H54 (cell line): ENCODE measurements at regions not wholly inside any gene's neighbourhood (a gene's known extent, or its start where the extent isn't known, plus 50 kb on each side); places are given as distances from the start of the nearest gene placed in this dataset.
"Not testable (repeated sequence)": the region's sequence is repeated elsewhere in the genome, so short reads cannot be mapped to it uniquely, and the experiment has no call there.

ENCODE experiments used
- DNase-seq: peaks from one replicate; pipeline ENCODE4 v3.0.0; 2011; ENCODE audit warnings: low spot score, mixed read lengths; ENCODE audit not compliant: insufficient read length
- FAIRE-seq: peaks from 3 replicates; lab custom pipeline; 2011; peaks lifted over from hg19 to GRCh38; lab: Jason Lieb, UNC
- POLR2A ChIP-seq: IDR thresholded peaks from 2 replicates; pipeline ENCODE4 v1.6.1; 2011; ENCODE audit warnings: low read depth, mild to moderate bottlenecking, low read length

- DNase-seq, result no peak
- no peak for FAIRE-seq
- TF ChIP-seq POLR2A, result no peak
Measured at GRCh38 chr2:192515937-192516336, 321.2 kb upstream of the TMEFF2 start.

GRCh38 chr2:192513575-192513974, 318.8 kb upstream of the TMEFF2 start:
- TF ChIP-seq POLR2A, result no peak
- no peak for DNase-seq
- FAIRE-seq, result no peak

- not testable (repeated sequence) for FAIRE-seq, DNase-seq
Measured at GRCh38 chr2:192507836-192508450, 313.2 kb upstream of the TMEFF2 start.

- no peak for TF ChIP-seq POLR2A
- FAIRE-seq, result peak; percentile 80
- peak; percentile 7 for DNase-seq
Measured at GRCh38 chr2:192500550-192501200, 305.9 kb upstream of the TMEFF2 start.

GRCh38 chr2:192499476-192499875, 304.7 kb upstream of the TMEFF2 start:
- no peak for TF ChIP-seq POLR2A
- FAIRE-seq, result peak; percentile 74
- DNase-seq, result no peak

GRCh38 chr2:192498747-192499146, 304.0 kb upstream of the TMEFF2 start:
- FAIRE-seq (no peak), DNase-seq (no peak)

GRCh38 chr2:192488158-192488557, 293.4 kb upstream of the TMEFF2 start:
- FAIRE-seq, DNase-seq: not testable (repeated sequence)

More at GRCh38 chr2:192498747-192499146, 304.0 kb upstream of the TMEFF2 start:
- TF ChIP-seq POLR2A, result no peak

- DNase-seq (no peak), FAIRE-seq (no peak)
- no peak for TF ChIP-seq POLR2A
Measured at GRCh38 chr2:192487636-192488035, 292.9 kb upstream of the TMEFF2 start.

GRCh38 chr2:192484903-192485302, 290.2 kb upstream of the TMEFF2 start:
- DNase-seq (no peak), FAIRE-seq (no peak)
- TF ChIP-seq POLR2A, result no peak

GRCh38 chr2:192480984-192481383, 286.3 kb upstream of the TMEFF2 start:
- FAIRE-seq (no peak), DNase-seq (no peak)
- TF ChIP-seq POLR2A, result no peak

GRCh38 chr2:192473331-192473730, 278.6 kb upstream of the TMEFF2 start:
- DNase-seq, result no peak
- no peak for FAIRE-seq
- no peak for TF ChIP-seq POLR2A

GRCh38 chr2:192471982-192472381, 277.2 kb upstream of the TMEFF2 start:
- TF ChIP-seq POLR2A, result no peak
- DNase-seq (no peak), FAIRE-seq (no peak)

GRCh38 chr2:192469612-192470011, 274.9 kb upstream of the TMEFF2 start:
- no peak for TF ChIP-seq POLR2A
- DNase-seq, result no peak
- FAIRE-seq, result no peak

GRCh38 chr2:192467953-192468660, 273.4 kb upstream of the TMEFF2 start:
- FAIRE-seq, result no peak
- no peak for DNase-seq
- TF ChIP-seq POLR2A, result no peak
